ENCODE measurements at regions not wholly inside any gene's neighbourhood (a gene's known extent, or its start where the extent isn't known, plus 50 kb on each side); places are given as distances from the start of the nearest gene placed in this dataset.

- ATAC-seq, result no peak
- TF ChIP-seq TCF4 (CRISPR knock-in tag; IDR thresholded peaks at IDR 0.05; ENCODE audit: borderline replicate concordance) (no peak), TSHZ2 (CRISPR knock-in tag; IDR thresholded peaks at IDR 0.05) (no peak), ZNF8 (CRISPR knock-in tag; IDR thresholded peaks at IDR 0.05) (peak; percentile 92), ARNTL (CRISPR knock-in tag; IDR thresholded peaks at IDR 0.05; ENCODE audit: borderline replicate concordance, low read depth) (no peak), ZNF70 (CRISPR knock-in tag; IDR thresholded peaks at IDR 0.05) (no peak), POU6F1 (CRISPR knock-in tag; IDR thresholded peaks at IDR 0.05; ENCODE audit: borderline replicate concordance, low read depth) (no peak), CSDC2 (CRISPR knock-in tag; IDR thresholded peaks at IDR 0.05) (no peak), BACH2 (CRISPR knock-in tag; IDR thresholded peaks at IDR 0.05; ENCODE audit: borderline replicate concordance) (no peak), SNAI2 (CRISPR knock-in tag; IDR thresholded peaks at IDR 0.05) (no peak)
These were observed 669.8 kb upstream of the PCDH15 start for GRCh38 chr10:55470840-55471239.

- ATAC-seq, result no peak; the same call in 2 of the 3 replicates
- no peak for TF ChIP-seq PATZ1 (CRISPR knock-in tag; IDR thresholded peaks at IDR 0.05; ENCODE audit: borderline replicate concordance)
- no peak for TF ChIP-seq ESRRG (CRISPR knock-in tag; IDR thresholded peaks at IDR 0.05)
- TF ChIP-seq TOX (CRISPR knock-in tag; IDR thresholded peaks at IDR 0.05; ENCODE audit: borderline replicate concordance), result no peak
- TF ChIP-seq CSDC2 (CRISPR knock-in tag; IDR thresholded peaks at IDR 0.05), result no peak
- no peak for TF ChIP-seq ZNF565 (CRISPR knock-in tag; conservative IDR thresholded peaks at IDR 0.05; ENCODE audit: low read depth)
- no peak for TF ChIP-seq RARB (CRISPR knock-in tag; IDR thresholded peaks at IDR 0.05)
- no peak for TF ChIP-seq GLIS3 (CRISPR knock-in tag; IDR thresholded peaks at IDR 0.05)
- no peak for TF ChIP-seq CSRNP3 (CRISPR knock-in tag; IDR thresholded peaks at IDR 0.05)
- no peak for TF ChIP-seq SNAI2 (CRISPR knock-in tag; IDR thresholded peaks at IDR 0.05)
- no peak for TF ChIP-seq POU6F1 (CRISPR knock-in tag; IDR thresholded peaks at IDR 0.05; ENCODE audit: borderline replicate concordance, low read depth)
- TF ChIP-seq ISL1 (CRISPR knock-in tag; IDR thresholded peaks at IDR 0.05), result no peak
- no peak for TF ChIP-seq PPARA (CRISPR knock-in tag; IDR thresholded peaks at IDR 0.05; ENCODE audit: borderline replicate concordance)
- no peak for TF ChIP-seq TSHZ2 (CRISPR knock-in tag; IDR thresholded peaks at IDR 0.05)
- no peak for TF ChIP-seq ARNTL (CRISPR knock-in tag; IDR thresholded peaks at IDR 0.05; ENCODE audit: borderline replicate concordance, low read depth)
- no peak for TF ChIP-seq ZNF8 (CRISPR knock-in tag; IDR thresholded peaks at IDR 0.05)
- TF ChIP-seq ZC3H10 (CRISPR knock-in tag; IDR thresholded peaks at IDR 0.05), result no peak
- no peak for TF ChIP-seq BACH2 (CRISPR knock-in tag; IDR thresholded peaks at IDR 0.05; ENCODE audit: borderline replicate concordance)
- no peak for TF ChIP-seq CREB5 (CRISPR knock-in tag; IDR thresholded peaks at IDR 0.05; ENCODE audit: low read depth)
- no peak for TF ChIP-seq OSR1 (CRISPR knock-in tag; IDR thresholded peaks at IDR 0.05)
- TF ChIP-seq ZFP30 (CRISPR knock-in tag; IDR thresholded peaks at IDR 0.05), result no peak
These were observed 665.9 kb upstream of the PCDH15 start for GRCh38 chr10:55466806-55467504.
